ENCODE measurements at regions not wholly inside any gene's neighbourhood (a gene's known extent, or its start where the extent isn't known, plus 50 kb on each side); places are given as distances from the start of the nearest gene placed in this dataset.

DNA sequence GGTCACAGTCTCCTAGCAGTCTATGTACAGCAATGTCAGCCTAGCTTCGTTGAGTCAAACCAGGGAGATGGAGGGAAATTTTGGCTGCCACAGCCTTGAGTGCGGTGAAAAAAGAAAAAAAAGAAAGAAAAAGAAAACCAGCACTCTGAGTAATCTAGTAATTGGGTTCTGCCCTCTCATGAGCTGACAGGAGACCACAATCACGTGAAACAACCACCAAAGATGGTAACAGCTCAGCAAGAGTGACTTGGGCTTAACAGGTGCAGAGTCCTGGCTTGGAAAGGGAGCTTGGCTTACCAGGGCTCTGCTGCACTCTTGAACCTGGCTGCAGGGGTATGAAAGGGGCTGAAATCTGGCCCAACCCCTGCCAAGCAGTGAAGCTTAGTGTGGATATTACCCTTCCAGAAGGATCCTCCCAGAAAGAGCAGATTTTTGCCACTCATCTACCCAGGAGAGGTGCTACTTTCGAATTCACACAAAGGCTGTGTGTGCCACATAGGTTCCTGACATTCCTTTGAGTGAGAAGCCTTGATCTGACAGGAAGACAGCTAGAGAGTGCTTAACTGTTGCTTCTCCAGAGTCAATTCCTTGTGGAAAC lies 350.3 kb downstream of the PTTG2 start:
- no peak for DNase-seq
- 77 to 78% methylated on average over 4 of the region's 4 CpGs for WGBS, 2 donors
- Histone ChIP-seq H3K4me3 (no peak overlapping the region), H3K4me1 (peaks cover 10 to 28% (median 12%) of the 10 kb centered on the region in 3 donors), H3K27me3 (no peaks in the 10 kb centered on the region), H3K27ac (no peak overlapping the region), H3K36me3 (no peaks in the 10 kb centered on the region), H3K9me3 (no peaks in the 10 kb centered on the region)
- intact Hi-C loops (cut with DNase I), result no loop called here
- TF ChIP-seq CTCF (IDR thresholded peaks at IDR 0.05), result no peak

DNA sequence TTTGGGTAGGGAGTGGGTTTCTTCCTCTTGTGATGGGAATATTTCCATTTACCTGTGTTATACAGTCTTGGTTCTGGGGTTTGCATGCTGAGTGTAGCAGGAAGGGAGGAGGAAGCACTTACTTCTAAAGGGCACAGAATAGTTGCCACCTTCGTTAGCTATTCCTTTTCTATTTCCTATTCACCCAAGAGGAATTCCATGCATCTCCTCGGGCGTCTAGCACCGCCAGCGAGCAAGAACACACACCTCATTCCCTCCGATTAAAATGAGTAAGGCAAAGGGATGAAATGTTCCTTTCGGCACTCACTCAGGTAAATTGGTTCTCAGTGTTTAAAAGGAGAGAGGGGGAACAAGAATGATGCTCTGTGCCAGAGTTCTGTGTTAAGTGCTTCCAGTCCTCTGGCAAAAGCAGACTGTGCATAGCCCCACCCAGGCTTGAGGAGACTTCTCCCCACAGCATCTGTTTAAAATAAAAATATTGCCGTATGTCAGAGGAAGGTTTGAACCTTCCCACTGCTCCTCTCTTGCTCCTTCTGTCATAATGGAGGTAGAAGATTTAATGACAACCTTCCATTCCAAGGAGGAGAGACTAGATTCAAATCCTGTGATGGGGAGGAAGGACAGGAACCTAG lies 351.4 kb downstream of the PTTG2 start:
- TF ChIP-seq CTCF (IDR thresholded peaks at IDR 0.05) (no peak), POLR2A (IDR thresholded peaks at IDR 0.05) (no peak)
- Histone ChIP-seq H3K9me3 (no peaks in the 10 kb centered on the region), H3K27me3 (no peaks in the 10 kb centered on the region), H3K27ac (no peak overlapping the region), H3K4me1 (peaks cover 10 to 28% (median 12%) of the 10 kb centered on the region in 3 donors), H3K36me3 (no peaks in the 10 kb centered on the region), H3K4me3 (no peak overlapping the region)
- no peak for DNase-seq
- 89 to 91% methylated on average over 8 of the region's 8 CpGs for WGBS, 2 donors
- intact Hi-C loops (cut with DNase I), result no loop called here

DNA sequence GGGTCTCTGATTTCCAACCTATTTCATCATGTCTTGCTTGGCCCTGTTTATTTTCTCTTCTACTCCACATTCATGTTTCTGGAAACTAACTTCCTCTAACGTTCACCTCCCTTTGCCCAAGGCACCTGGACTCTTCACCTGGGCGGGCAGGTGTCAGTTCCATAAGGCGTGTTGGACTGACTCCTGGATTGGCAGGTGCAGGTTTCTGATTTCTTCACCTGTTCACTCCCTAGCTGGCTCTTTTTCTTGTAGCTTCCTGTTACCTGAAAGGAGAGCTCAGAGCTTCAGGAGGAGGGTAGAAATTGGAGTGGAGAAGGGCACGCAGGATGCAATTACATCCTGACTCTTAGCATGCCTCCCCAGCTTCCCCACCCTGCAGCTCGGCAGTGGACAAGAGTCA lies 350.8 kb upstream of the KLF3 start:
- intact Hi-C loops (cut with DNase I), result no loop called here
- Histone ChIP-seq H3K4me3 (no peak overlapping the region), H3K27me3 (no peaks in the 10 kb centered on the region), H3K9me3 (no peaks in the 10 kb centered on the region), H3K36me3 (no peaks in the 10 kb centered on the region), H3K4me1 (peaks cover 12 to 37% (median 16%) of the 10 kb centered on the region in 3 donors), H3K27ac (peak overlapping the region; percentile 71 to 86 (median 82))
- TF ChIP-seq CTCF (IDR thresholded peaks at IDR 0.05) (no peak), POLR2A (IDR thresholded peaks at IDR 0.05) (no peak)
- DNase-seq, result no peak
- WGBS, 2 donors, result 46 to 58% methylated on average over 5 of the region's 5 CpGs

GRCh38 chr4:38313999-38314561 lies 349.9 kb upstream of the KLF3 start:
- whole genome bisulfite sequencing, 2 donors, result 35 to 36% methylated on average over 4 of the region's 4 CpGs

More at GRCh38 chr4:38313999-38314561, 349.9 kb upstream of the KLF3 start:
- Histone ChIP-seq H3K27me3 (no peaks in the 10 kb centered on the region), H3K27ac (peak overlapping the region; percentile 71 to 86 (median 82)), H3K9me3 (no peaks in the 10 kb centered on the region), H3K4me1 (peaks cover 13 to 45% (median 23%) of the 10 kb centered on the region in 3 donors), H3K4me3 (no peak overlapping the region), H3K36me3 (no peaks in the 10 kb centered on the region)
- no peak for DNase-seq
- no peak for TF ChIP-seq CTCF (IDR thresholded peaks at IDR 0.05)
- no peak for TF ChIP-seq POLR2A (IDR thresholded peaks at IDR 0.05)
- intact Hi-C loops (cut with DNase I), result no loop called here
